GM21576 (cell line): ENCODE measurements at regions not wholly inside any gene's neighbourhood (a gene's known extent, or its start where the extent isn't known, plus 50 kb on each side); places are given as distances from the start of the nearest gene placed in this dataset.

ENCODE experiments used
- ATAC-seq: cut with Tn5 transposase; IDR thresholded peaks from one replicate; pipeline ENCODE4 v1.9.1; 2021; ENCODE audit warnings: mild to moderate bottlenecking, moderate library complexity; ENCODE audit not compliant: unreplicated experiment

DNA sequence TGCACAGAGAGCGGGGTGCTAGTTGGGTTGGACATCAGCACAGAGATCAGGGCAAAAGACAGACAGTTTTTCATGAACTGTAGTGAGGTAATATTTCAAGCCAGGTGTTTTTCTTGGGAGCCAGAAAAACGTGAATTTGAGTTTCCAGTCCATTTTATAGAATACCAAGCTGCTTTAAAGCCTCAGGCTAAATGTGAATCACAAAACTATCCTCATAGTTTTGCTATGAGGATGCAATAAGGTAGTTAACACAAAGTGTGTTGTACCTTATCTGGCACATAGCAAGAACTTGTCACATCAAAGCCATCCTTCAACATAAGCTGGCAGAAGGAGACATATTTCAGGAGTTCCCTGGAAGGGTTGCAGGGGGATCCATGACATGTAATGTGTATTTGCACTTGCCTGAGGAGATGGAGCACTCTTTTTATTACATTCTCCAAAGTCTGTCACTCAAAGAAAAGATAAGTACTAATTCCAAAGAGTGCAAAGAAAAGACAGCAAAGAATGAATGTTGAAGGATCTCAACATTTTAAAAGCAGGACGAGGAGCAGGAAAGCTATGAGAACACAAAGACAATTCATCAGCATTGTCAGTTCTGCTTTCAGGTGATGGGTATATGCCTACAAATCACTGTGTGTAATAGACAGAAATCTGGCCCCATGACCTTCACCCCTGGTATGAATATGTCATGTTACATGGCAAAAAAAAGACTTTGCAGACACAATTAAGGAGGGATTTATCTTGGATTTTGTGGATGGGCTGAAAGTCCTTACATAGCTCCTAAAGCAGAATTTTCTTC lies 1046.4 kb downstream of the NTRK3 start:
- no peak for ATAC-seq

DNA sequence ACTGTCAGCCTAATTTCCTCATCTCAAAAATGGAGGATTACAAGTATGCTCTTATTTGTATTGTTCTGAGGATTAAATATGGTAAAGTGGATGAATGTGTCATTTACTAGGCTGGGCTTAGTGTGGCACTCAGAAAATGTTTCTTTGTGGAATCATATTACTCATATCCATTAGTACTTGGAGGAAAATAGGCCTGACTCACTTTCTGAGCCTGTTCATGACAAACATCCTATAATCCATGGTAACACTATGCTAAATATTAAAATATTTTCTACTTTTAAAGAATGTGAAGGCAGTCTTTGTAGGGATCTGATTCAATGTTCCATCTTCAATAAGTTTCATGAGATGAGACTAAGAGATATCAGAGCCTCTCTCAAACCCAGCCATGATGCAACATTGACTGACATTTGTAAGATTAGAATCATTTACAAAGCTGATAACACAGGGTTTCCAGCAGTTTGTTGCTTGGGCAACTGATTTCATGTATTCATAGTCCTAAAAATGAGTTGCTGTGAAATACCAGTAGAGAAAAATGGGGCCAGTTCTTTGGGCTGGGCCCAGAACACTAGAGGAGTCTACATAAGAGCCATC lies 1048.5 kb downstream of the NTRK3 start:
- no peak for ATAC-seq

DNA sequence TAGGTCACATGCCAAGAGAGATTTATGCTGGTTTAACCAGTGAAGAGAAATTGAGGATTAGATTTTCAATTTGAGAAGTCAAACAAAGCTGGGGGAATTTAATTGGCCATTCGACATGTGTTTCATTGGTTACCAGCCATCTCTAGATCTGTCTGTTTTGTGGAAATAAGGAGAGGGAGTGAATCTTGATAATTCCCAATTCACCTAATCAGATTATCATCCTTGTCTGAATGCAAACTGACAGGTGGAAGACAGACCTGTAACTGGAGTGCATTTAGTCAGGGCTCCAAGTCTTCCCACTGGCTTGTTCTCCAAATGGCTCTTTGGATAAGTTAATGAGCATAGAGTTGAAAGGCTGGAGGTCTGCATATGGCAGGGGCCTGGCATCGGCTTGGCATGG lies 1049.3 kb downstream of the NTRK3 start:
- ATAC-seq = no peak

DNA sequence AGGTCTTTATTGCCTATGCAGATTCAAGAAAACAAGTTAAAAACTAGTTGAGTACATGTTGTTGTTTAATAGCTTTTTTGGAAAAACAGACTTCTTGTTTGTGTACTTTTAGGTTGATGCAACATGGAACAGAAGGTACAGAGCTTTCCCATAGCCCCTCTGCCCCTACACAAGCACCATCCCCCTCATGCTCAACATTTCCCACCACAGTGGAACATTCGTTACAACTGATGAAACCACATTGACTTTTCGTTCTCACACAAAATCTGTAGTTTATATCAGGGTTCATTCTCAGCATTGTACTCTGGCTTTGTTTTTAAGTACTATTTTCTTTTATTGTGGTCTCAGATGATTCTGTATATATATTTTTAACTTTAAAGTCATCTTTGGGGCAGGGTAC lies 1054.6 kb downstream of the NTRK3 start:
- ATAC-seq = no peak

DNA sequence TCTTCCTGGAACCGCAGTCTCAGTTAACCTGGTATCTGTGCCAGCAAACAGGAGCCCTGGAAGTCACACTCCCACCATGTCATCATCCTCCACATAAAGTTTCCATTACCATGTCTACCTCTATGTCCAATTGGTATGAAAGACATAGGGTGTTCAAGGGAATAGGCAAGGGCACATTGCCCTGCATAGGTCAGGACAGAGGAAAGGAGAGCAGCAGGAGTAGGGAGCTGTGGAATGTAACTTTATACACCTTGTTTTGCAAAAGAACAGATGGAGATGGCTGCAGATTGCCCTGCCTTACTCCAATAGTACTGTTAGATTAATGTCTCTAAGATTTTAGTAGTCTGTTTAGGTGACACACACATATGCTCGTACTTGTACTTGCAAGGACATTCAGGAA lies 1056.4 kb downstream of the NTRK3 start:
- ATAC-seq = no peak

DNA sequence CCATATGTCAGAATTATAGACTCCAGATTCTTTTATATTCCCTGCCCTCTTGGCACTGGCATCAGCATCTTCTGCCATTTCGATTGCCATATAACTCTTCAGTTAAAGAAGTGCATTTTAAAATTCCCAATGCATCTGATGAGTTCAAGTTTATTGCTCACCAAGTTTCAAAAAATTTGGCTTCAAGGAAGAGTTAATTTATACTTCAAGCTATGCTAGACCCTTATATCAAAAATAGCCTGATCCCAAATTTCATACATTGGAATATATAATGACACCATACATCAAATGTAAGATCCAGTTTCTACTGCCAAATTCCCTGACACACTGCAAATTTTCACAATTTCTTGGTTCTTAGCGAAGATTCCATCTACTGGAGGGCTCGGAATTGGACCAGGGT lies 1058.6 kb downstream of the NTRK3 start:
- no peak for ATAC-seq

DNA sequence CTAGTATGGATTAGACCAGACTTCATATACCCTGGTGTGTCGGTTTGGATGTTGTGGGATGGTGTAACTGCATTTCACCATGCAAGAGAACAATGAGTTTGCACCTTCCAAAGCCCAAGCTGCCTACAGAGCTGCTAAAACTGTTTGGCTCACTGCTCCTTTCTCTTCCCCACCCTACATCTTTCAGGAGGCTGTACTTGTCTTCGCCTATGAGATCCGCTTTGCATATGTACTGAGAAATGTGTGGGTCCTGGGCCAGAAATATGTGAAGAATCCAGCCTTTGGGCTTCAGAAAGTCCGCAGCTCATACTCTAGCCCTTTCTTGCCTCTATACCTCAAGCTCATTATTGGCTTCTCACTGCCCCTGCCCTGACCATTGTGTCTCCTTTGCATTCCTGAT lies 1060.0 kb downstream of the NTRK3 start:
- no peak for ATAC-seq

DNA sequence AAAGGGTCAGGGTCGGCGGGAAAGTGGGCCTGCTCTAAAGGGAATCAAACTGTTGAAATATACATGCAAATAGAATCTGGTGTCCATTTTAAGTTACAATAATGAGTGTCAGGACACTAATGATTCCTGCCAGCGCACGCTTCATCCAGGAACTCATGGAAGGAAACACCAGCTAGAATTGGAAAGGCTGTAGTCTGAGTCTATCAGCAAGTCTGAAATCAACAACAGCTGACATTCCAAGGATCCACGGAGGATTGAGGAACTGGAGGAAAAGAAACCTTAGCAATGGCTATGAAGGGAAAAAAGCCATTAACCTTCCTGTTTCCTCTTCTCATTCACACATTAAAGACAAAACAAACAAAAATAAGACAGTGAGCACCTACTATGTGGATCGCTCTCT lies 1063.1 kb downstream of the NTRK3 start:
- no peak for ATAC-seq

DNA sequence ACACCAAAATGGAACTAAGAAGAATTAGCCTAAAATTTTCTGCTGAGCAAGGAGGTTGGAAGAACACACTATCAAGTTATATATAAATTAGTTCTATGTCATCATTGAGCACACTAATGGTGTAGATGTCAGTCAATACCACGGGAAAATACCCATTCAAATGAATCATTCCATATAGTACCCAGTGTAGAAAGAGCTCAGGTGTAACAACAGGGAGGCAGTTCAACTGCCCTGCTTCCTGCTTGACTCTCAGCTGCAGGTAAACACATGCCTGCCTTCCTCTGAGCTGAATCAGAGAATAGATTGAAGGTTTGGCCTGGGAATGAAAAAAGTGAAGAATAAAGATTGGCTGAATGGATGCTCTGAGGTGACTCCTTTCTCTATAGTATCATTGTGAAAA lies 1088.0 kb downstream of the AGBL1 start:
- no peak for ATAC-seq

DNA sequence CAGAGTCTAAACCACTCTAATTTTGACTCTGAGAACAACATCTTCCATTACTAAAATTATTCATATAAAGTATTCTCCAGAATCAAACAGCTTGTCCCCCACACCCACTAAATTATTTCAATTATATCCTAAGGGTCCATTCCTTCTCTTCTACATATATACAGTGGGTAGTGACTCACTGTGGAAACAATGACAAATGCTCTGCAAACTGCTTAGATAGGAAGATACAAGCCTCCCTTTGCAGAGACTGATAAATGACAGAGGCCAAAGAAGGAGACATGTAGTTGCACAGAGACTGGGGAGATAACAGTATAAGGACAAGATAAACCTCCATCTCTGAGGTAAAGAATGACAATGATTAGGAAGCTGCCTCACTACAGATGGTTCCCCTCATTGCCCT lies 1087.4 kb downstream of the AGBL1 start:
- ATAC-seq = no peak

DNA sequence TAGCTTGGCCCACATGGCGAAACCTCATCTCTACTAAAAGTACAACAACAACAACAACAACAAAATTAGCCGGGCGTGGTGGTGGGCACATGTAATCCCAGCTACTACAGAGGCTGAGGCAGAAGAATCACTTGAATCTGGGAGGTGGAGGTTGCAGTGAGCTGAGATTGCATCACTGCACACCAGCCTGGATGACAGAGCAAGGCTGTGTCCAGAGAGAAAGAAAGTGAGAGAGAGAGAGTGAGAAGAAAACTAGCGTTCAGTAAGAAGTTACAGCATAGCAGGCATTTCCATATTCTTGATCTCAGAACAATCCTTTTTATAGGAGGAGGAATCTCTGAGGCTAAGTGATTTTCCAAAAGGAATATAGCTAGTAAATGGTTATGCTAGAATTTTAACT lies 1076.1 kb downstream of the AGBL1 start:
- ATAC-seq = no peak

DNA sequence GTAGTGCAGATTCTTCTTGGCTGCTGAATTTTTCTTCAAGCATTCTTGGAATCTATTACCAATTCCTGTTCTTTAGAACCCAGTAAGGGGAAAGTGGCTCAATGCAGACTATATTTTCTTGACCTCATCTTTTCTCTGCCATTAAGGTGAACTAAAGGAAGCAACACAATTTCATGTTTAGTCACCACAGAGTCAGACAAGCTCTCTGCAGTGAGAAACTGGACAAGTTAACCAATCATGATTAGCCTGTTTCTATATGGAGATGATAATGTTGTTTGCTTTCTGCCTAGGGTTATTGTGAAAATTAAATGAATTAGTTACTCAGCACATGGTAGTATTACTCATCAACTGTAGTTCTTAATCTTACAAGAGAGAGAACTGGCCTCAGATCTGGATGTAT lies 1075.1 kb downstream of the AGBL1 start:
- ATAC-seq = no peak

DNA sequence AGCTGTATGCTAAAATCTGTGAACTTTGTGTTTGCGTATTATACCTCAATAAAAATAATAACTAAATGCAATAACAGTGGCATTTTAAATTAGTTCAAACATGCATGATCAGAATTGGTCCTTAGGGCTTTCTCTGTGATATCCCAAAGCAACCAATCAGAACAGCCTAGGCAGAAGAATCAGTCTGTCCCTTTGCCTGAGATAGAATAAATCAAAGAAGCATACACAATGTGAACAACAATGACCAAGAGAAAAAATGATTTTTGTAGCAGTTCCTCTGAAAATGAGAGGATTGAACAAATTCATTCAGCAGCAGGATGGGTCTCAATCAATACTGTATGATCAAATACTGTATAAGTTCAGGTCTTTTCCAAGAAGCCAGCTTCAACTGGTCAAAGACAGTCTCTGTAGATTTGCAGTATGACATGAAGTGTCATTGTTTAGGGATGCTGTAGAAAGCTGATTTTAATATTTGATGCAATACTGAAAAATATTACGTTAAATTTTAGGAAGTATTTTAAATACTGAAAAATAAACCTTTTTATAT lies 1071.6 kb downstream of the AGBL1 start:
- no peak for ATAC-seq

DNA sequence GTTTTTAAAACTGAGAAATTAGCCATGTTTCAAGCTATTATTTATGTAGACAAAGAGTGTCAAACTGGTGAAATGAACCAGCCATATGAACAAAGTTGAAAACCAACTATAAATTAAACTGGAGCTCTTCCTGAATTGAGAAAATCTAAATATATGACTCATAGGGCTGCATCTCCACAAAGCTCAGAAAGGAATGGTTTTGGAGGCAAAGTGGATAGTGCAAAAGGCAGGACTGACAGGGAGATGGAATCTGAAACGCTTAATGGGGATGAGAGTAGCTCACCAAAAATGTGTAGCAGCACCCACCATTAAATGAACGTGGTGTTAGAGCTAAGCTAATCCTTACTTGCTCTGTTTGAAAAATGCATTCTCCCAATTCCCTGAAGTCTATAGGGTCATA lies 1066.0 kb downstream of the AGBL1 start:
- ATAC-seq = no peak

DNA sequence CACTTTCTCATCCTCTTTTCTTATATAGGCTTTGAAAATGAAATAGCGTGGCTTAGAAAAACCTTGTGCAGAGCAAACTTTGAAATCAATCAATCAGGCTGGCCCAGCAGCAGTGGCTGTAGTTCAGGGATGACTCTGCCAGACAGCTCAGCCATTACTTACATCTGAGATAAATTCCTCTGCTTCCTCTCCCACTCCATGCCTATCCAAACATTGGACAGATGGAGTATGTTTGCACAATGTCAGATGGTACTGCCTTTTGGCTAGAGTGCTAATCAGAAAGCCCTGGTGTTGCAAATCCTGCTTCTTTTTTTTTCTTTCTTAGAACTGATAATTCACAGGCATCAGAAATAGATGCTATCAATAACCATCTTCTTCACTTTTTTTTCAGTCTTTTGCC lies 1065.1 kb downstream of the AGBL1 start:
- no peak for ATAC-seq

DNA sequence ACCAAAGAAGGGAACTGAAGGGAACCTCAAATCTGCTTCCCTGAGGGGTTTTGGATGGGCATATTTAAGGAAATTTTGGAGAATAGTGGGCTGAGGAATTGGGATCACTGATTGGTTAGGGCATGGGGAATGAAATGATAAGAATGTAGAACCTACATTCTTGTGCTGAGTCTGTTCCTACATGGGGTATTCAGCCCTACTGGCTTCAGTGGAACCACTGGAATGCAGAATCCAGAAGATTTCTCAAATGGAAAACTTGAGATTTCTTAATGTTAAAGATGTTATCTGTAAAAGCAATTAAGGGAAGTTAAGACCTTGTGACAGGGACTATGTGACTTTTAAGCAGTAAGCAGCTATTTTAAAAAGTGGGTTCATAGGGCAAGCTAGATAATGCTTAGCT lies 1062.4 kb downstream of the AGBL1 start:
- no peak for ATAC-seq

DNA sequence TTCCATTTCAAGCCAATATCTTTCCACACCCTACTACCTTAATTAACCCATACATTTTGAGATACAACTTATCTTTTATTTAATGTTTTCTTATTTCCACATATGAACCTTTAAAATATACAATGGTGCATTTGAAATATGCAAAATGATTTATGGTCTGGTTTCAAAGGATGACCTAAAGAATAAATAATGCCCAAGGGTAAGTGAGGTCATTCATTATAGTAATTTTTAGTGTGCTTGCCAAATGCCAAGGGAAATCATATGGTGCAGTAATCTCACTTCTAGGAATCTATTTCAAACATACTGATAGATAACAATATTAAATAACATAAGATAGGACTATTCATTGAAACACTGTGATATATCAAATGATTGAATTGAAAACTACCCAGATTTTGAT lies 1055.4 kb downstream of the AGBL1 start:
- ATAC-seq = no peak

DNA sequence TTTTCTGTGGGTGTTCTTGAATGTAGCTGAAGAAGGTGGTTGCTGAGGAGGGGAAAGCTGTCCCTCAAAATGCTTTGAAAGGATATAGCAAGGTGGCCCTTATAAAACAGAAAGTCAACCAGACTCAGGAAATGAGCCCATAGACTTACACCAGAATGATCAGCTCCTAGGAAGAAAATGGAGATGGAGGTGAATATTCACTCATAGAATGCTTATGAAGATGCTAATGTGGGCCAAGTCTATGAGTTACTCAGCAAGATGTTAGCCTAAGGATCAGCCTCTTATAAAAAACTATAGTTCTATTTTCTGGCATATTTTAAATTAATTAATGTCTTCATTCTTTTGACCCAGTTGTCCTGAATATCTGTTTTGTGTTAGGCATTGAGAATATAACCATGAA lies 1054.0 kb downstream of the AGBL1 start:
- no peak for ATAC-seq

DNA sequence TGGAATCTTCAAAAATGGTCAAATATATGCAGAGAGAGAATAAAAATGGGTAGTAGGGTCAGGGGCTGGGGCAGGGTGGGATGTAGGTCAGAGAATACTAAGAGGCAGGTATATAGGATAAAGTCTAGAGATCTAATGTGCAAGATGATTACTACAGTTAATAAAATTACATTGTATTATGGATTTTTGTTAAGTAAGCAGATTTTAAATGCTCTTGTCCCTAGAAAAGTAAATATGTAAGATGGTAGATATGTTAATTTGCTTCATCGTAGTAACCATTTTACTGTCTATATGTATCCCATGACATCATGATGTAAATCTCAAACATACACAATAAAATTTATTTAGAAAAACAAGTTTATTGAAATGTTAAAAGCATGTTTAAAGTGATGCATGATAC lies 1051.4 kb downstream of the AGBL1 start:
- ATAC-seq = no peak

DNA sequence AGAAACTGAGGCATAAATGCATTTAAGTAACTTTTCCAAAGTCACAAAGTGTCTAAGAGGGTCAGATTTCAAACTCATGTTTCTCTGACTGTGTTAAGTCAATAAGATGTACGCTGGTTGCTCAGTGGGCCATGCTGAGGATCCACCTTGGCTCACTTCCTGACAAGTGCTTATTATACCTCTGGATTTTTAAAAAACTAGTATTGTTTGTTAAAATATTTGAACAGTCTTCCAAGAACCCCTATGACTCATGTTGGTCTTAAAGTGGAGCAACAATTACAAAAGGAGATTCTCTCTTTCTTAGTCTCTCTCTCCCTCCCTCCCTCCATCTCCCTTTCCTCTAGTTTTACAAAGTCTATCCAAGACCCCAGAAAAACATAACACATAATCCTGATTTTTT lies 1050.2 kb downstream of the AGBL1 start:
- no peak for ATAC-seq

DNA sequence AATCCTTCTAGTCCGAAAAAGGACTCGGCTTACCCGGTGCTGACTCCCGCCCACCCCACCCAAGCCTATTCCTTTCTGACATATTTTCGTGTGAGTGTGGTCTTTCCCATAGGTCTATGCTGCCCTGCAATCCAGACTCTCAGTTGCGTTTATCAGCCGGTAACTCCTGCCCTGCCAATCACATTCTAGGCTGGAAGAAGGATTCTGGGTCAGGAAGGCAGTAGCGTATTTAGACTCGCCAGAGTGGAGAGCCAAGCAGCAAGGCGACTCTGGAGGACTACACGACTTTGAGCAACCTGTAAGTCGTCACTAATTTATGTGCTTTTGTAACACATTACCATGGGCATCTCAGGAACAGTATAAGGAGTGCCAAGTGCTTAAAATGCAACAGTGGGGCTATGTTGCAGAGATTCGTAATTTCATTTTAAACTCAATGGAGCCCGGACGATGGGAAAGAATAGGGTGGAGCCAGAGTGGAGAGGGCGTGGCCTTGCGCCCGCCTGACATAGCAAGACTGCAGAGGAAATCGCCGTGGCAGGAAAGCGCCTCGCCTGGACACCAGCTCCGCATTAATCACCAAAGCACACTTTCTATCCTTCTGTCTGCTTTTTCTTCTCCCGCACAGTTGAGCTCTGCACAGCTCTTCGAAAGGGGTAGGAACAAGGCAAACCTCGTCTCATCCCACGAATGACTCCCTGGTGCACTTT lies 1044.2 kb downstream of the AGBL1 start:
- ATAC-seq = no peak

DNA sequence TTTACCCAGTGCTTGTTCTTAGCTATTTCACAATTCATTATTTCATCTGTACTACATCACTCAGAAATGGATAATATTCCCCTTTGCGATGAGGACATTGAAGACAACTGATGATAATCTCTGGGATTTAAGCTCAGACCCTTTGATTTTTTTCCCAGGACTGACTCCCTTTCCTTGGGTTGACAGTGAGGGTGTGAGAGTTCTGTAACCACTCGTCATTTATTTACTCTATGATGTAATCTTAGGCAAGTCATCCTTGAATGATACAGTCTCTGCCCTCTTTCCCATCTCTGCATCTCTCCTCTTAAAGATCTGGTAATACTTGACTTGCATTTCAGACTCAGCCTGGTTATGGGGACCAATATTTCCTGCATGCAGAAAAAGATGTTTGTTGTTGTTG lies 1041.7 kb downstream of the AGBL1 start:
- no peak for ATAC-seq
